Thyroid gland (tissue), 4 donors: ENCODE measurements at regions not wholly inside any gene's neighbourhood (a gene's known extent, or its start where the extent isn't known, plus 50 kb on each side); places are given as distances from the start of the nearest gene placed in this dataset.
A peak's percentile ranks its signal among the peaks of the same experiment; 100 is the strongest.

ENCODE experiments used
- DNase-seq, 2 donors: peaks; one replicate each; pipeline ENCODE4 v3.0.0-alpha.2; 2019
- H3K27ac ChIP-seq, 3 donors: fragments of 200-600 bp; sonication (generic); 1 replicate in 2 of 3; 2 replicates in 1 of 3; pipeline ENCODE4 v1.5.1; 2016 to 2019; ENCODE audit warnings: mild to moderate bottlenecking in 1 of 3, moderate library complexity in 1 of 3
- H3K27me3 ChIP-seq: fragments of 200-600 bp; sonication (generic); one replicate; pipeline ENCODE4 v1.5.1; 2019
- H3K36me3 ChIP-seq, 2 donors: fragments of 200-600 bp; sonication (generic); one replicate each; pipeline ENCODE4 v1.5.1; 2016 to 2019
- H3K4me1 ChIP-seq, 2 donors: fragments of 200-600 bp; sonication (generic); one replicate each; pipeline ENCODE4 v1.5.1; 2017 to 2019
- H3K4me3 ChIP-seq, 3 donors: fragments of 200-600 bp; sonication (generic); replicated peaks in 1 of 3; 1 replicate in 2 of 3; 2 replicates in 1 of 3; pipeline ENCODE4 v1.5.1; 2016; ENCODE audit warnings: mild to moderate bottlenecking in 1 of 3
- H3K9me3 ChIP-seq: fragments of 200-600 bp; sonication (generic); one replicate; pipeline ENCODE4 v1.5.1; 2017
- POLR2A ChIP-seq, 2 donors: fragments of 450-650 bp; IDR thresholded peaks; one replicate each; pipeline ENCODE4 v1.6.1; 2017; ENCODE audit warnings: antibody characterized with exemption in 2 of 2, mild to moderate bottlenecking in 2 of 2, moderate library complexity in 1 of 2
- WGBS, 2 donors: methylation state at CpG; one replicate each; pipeline ENCODE4 v1.1.5; 2017; 5-methylcytosine and 5-hydroxymethylcytosine counted together
- intact Hi-C: fragments of 100-400 bp; cut with DNase I; formaldehyde crosslinking; loops from one replicate; pipeline ENCODE4 v1.15.1; 2023
- TF ChIP-seq, protein P1 (sequence below), 6 experiments: fragments of 200-600 bp in 3 of 6; fragments of 450-650 bp in 3 of 6; sonication (generic) in 3 of 6; IDR thresholded peaks; one replicate each; pipeline ENCODE4 v1.5.1; 2016 to 2019; ENCODE audit warnings: antibody characterized with exemption in 6 of 6, mild to moderate bottlenecking in 2 of 6, inconsistent platforms in 1 of 6, moderate library complexity in 1 of 6

DNA sequence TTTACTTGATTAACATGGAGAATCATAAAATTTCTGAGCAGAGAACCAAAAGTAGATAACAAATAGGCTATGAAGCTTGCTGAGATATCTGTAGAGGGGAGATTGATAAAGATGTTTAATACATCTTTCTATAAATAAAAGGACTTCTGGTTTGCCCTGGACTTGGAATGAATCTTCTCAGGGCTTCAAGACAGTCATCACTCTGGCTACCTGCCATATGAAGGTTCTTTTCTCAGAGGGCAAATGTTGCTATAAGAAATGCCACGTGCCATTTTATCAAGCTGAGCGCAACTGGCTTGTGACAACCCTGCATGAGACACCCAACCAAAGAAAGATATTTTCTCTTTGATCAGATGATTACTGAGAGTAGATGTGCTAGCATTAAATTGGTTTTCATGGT is 192.5 kb downstream of the WNT5A start:
- Histone ChIP-seq H3K9me3 (no peaks in the 10 kb centered on the region), H3K36me3 (no peaks in the 10 kb centered on the region), H3K4me1 (peaks cover 0 to 6% of the 10 kb centered on the region in 2 donors), H3K27me3 (no peaks in the 10 kb centered on the region), H3K27ac (no peak overlapping the region), H3K4me3 (no peak overlapping the region)
- TF ChIP-seq, protein P1, sequence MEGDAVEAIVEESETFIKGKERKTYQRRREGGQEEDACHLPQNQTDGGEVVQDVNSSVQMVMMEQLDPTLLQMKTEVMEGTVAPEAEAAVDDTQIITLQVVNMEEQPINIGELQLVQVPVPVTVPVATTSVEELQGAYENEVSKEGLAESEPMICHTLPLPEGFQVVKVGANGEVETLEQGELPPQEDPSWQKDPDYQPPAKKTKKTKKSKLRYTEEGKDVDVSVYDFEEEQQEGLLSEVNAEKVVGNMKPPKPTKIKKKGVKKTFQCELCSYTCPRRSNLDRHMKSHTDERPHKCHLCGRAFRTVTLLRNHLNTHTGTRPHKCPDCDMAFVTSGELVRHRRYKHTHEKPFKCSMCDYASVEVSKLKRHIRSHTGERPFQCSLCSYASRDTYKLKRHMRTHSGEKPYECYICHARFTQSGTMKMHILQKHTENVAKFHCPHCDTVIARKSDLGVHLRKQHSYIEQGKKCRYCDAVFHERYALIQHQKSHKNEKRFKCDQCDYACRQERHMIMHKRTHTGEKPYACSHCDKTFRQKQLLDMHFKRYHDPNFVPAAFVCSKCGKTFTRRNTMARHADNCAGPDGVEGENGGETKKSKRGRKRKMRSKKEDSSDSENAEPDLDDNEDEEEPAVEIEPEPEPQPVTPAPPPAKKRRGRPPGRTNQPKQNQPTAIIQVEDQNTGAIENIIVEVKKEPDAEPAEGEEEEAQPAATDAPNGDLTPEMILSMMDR (IDR thresholded peaks at IDR 0.05): no peak
- no peak for TF ChIP-seq POLR2A (IDR thresholded peaks at IDR 0.05)
- no peak for DNase-seq
- WGBS, 2 donors: 79 to 91% methylated on average over 2 of the region's 2 CpGs
- intact Hi-C loops: no loop called here

DNA sequence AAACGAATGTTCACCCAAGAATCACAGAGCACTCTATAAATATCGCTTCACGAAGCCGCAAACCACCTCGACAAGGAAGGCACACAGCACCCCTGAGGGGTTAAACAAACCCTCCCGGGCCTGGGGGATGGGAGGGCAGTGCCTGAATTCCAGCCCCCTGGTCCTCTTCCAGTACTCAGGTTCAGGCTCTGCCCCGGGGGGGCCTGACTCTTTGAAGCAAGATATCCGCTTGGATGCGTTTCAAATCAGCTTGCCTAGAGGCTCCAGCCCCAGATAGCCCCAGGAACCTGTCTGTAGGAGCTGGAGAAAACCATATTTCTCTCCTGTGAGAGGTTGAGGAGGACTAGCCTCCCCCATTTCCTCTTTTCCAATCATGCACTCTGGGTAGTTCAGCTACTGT is 194.7 kb downstream of the WNT5A start:
- DNase-seq: peak; percentile 19 to 28
- Histone ChIP-seq H3K36me3 (no peaks in the 10 kb centered on the region), H3K27ac (no peak overlapping the region), H3K9me3 (no peaks in the 10 kb centered on the region), H3K4me1 (peaks cover 0 to 6% of the 10 kb centered on the region in 2 donors), H3K27me3 (no peaks in the 10 kb centered on the region), H3K4me3 (no peak overlapping the region)
- 23 to 27% methylated on average over 9 of the region's 9 CpGs for WGBS, 2 donors
- TF ChIP-seq, protein P1 (IDR thresholded peaks at IDR 0.05): no peak
- no peak for TF ChIP-seq POLR2A (IDR thresholded peaks at IDR 0.05)
- intact Hi-C loops: no loop called here

DNA sequence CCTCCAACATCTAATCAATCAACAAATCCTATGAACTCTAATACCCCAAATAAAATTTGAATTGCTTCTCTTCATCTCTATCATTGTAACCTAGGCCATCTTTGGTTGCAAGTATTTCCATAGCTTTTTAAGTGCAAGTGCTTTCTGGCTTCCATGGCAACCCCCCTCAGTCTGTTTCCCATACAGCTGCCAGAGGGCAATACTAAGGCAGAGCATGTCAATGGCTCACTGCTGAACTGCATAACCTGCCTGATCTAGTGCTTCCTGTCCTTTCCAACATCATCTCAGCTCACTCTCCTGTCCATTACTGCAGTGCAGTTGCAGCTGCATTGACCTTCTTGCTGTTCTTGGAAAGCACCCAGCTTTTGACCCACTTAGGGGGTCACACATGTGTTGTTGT is 198.4 kb downstream of the WNT5A start:
- DNase-seq: no peak
- H3K36me3 ChIP-seq: no peaks in the 10 kb centered on the region
- H3K9me3 ChIP-seq: no peaks in the 10 kb centered on the region
- intact Hi-C loops: no loop called here
- no peak for TF ChIP-seq POLR2A (IDR thresholded peaks at IDR 0.05)
- TF ChIP-seq, protein P1 (IDR thresholded peaks at IDR 0.05): no peak
- H3K27ac ChIP-seq: no peak overlapping the region
- peaks cover 0 to 6% of the 10 kb centered on the region in 2 donors for H3K4me1 ChIP-seq
- H3K4me3 ChIP-seq: no peak overlapping the region
- H3K27me3 ChIP-seq: no peaks in the 10 kb centered on the region

DNA sequence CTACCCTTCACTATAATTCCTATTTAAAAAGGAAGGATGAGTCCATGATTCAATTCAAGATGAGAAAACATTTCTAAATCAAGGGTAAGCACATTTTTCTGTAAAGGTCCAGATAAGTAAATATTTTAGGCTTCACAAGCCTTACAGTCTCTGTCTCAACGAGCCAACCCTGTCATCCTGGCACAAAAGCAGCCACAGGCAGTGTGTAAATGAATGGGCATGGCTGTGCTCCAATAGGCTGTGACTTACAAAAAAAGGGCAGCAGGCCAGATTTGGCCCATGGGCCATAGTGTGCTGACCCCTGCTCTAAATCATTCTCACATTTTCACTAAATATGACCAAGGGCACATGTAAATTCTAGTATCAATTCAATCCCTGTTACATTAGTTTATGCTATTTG is 200.4 kb downstream of the WNT5A start:
- TF ChIP-seq, protein P1 (IDR thresholded peaks at IDR 0.05): no peak
- H3K9me3 ChIP-seq: no peaks in the 10 kb centered on the region
- 12 to 19% methylated on average over 1 of the region's 1 CpG for WGBS, 2 donors
- no peaks in the 10 kb centered on the region for H3K4me1 ChIP-seq
- peak; percentile 12 to 34 for DNase-seq
- no peaks in the 10 kb centered on the region for H3K36me3 ChIP-seq
- no peak overlapping the region for H3K27ac ChIP-seq
- no peak overlapping the region for H3K4me3 ChIP-seq
- H3K27me3 ChIP-seq: no peaks in the 10 kb centered on the region
- intact Hi-C loops: no loop called here

DNA sequence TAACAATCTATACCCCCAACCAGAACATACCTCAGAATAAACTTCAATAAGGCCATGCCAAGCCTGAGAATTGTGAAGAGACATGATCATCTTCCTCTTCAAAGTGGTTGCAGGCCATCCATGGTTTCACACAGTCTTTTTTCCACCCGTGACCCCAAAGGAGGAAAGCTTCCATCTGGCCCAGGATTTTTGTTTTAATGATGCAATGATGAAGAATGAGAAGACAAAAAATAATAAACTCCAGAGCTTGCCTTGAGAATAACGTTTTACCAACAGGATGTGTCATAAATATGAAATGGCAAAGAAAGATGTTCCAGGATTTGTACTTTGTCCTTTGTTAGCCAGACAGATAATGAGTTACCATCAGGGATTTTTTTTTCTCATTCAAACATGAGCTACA is 201.9 kb downstream of the WNT5A start:
- WGBS, 2 donors: 63 to 73% methylated on average over 2 of the region's 2 CpGs
- intact Hi-C loops: no loop called here
- no peak for TF ChIP-seq POLR2A (IDR thresholded peaks at IDR 0.05)
- TF ChIP-seq, protein P1 (IDR thresholded peaks at IDR 0.05): no peak
- Histone ChIP-seq H3K4me3 (no peak overlapping the region), H3K4me1 (no peaks in the 10 kb centered on the region), H3K36me3 (no peaks in the 10 kb centered on the region), H3K27ac (no peak overlapping the region), H3K9me3 (no peaks in the 10 kb centered on the region), H3K27me3 (no peaks in the 10 kb centered on the region)
- DNase-seq: no peak
